ENCODE measurements at regions not wholly inside any gene's neighbourhood (a gene's known extent, or its start where the extent isn't known, plus 50 kb on each side); places are given as distances from the start of the nearest gene placed in this dataset.

- H3K9me3 ChIP-seq = peaks cover 0 to 18% (median 6%) of the 10 kb centered on the region in 4 donors
- no peak overlapping the region for H3K4me3 ChIP-seq
- no peaks in the 10 kb centered on the region for H3K27me3 ChIP-seq
- 76 to 89% (median 85%) methylated on average over 8 of the region's 8 CpGs for WGBS, 5 donors
- intact Hi-C loops (cut with DNase I; ENCODE audit: low total_unique reads) = no loop called here
- TF ChIP-seq POLR2AphosphoS5 (IDR thresholded peaks at IDR 0.05) (no peak), POLR2A (IDR thresholded peaks at IDR 0.05) (no peak), EP300 (IDR thresholded peaks at IDR 0.05) (no peak), CTCF (IDR thresholded peaks at IDR 0.05) (no peak)
- H3K4me1 ChIP-seq = no peaks in the 10 kb centered on the region
- DNase-seq = peak in 1 of 2 donors; percentile 35
- no peak overlapping the region for H3K27ac ChIP-seq
- no peaks in the 10 kb centered on the region for H3K36me3 ChIP-seq
Observed at GRCh38 chr16:76768948-76769347, 422.0 kb upstream of the MON1B start.

GRCh38 chr16:76771216-76771615 lies 419.8 kb upstream of the MON1B start:
- Histone ChIP-seq H3K27ac (no peak overlapping the region), H3K4me3 (no peak overlapping the region), H3K9me3 (peaks cover 0 to 6% (median 0%) of the 10 kb centered on the region in 4 donors), H3K4me1 (no peaks in the 10 kb centered on the region), H3K27me3 (no peaks in the 10 kb centered on the region), H3K36me3 (no peaks in the 10 kb centered on the region)
- TF ChIP-seq CTCF (IDR thresholded peaks at IDR 0.05) (no peak), POLR2A (IDR thresholded peaks at IDR 0.05) (no peak), EP300 (IDR thresholded peaks at IDR 0.05) (no peak), POLR2AphosphoS5 (IDR thresholded peaks at IDR 0.05) (no peak)
- no peak for DNase-seq
- intact Hi-C loops (cut with DNase I; ENCODE audit: low total_unique reads) = no loop called here
- WGBS, 5 donors = 56 to 78% (median 61%) methylated on average over 1 of the region's 1 CpG

GRCh38 chr16:76777721-76778465 lies 413.1 kb upstream of the MON1B start:
- peaks cover 0 to 4% (median 0%) of the 10 kb centered on the region in 4 donors for H3K9me3 ChIP-seq
- H3K27me3 ChIP-seq = no peaks in the 10 kb centered on the region
- H3K36me3 ChIP-seq = no peaks in the 10 kb centered on the region
- H3K27ac ChIP-seq = no peak overlapping the region
- no peak for DNase-seq
- H3K4me3 ChIP-seq = no peak overlapping the region
- intact Hi-C loops (cut with DNase I; ENCODE audit: low total_unique reads) = no loop called here
- TF ChIP-seq CTCF (IDR thresholded peaks at IDR 0.05) (no peak), EP300 (IDR thresholded peaks at IDR 0.05) (no peak), POLR2AphosphoS5 (IDR thresholded peaks at IDR 0.05) (no peak), POLR2A (IDR thresholded peaks at IDR 0.05) (no peak)
- WGBS, 5 donors = 66 to 80% (median 77%) methylated on average over 7 of the region's 7 CpGs
- no peaks in the 10 kb centered on the region for H3K4me1 ChIP-seq

- no peak overlapping the region for H3K4me3 ChIP-seq
- H3K4me1 ChIP-seq = no peaks in the 10 kb centered on the region
- H3K27ac ChIP-seq = no peak overlapping the region
- no peaks in the 10 kb centered on the region for H3K36me3 ChIP-seq
- intact Hi-C loops (cut with DNase I; ENCODE audit: low total_unique reads) = no loop called here
- DNase-seq = no peak
- peaks cover 0 to 4% (median 0%) of the 10 kb centered on the region in 4 donors for H3K9me3 ChIP-seq
- no peak for TF ChIP-seq EP300 (IDR thresholded peaks at IDR 0.05)
- TF ChIP-seq POLR2A (IDR thresholded peaks at IDR 0.05) = no peak
- TF ChIP-seq POLR2AphosphoS5 (IDR thresholded peaks at IDR 0.05) = no peak
- no peak for TF ChIP-seq CTCF (IDR thresholded peaks at IDR 0.05)
- no peaks in the 10 kb centered on the region for H3K27me3 ChIP-seq
Observed at GRCh38 chr16:76780556-76780955, 410.4 kb upstream of the MON1B start.

Data from stomach (tissue), 8 donors.